ENCODE measurements at regions not wholly inside any gene's neighbourhood (a gene's known extent, or its start where the extent isn't known, plus 50 kb on each side); places are given as distances from the start of the nearest gene placed in this dataset.
"Not testable (repeated sequence)": the region's sequence is repeated elsewhere in the genome, so short reads cannot be mapped to it uniquely, and the experiment has no call there.

DNA sequence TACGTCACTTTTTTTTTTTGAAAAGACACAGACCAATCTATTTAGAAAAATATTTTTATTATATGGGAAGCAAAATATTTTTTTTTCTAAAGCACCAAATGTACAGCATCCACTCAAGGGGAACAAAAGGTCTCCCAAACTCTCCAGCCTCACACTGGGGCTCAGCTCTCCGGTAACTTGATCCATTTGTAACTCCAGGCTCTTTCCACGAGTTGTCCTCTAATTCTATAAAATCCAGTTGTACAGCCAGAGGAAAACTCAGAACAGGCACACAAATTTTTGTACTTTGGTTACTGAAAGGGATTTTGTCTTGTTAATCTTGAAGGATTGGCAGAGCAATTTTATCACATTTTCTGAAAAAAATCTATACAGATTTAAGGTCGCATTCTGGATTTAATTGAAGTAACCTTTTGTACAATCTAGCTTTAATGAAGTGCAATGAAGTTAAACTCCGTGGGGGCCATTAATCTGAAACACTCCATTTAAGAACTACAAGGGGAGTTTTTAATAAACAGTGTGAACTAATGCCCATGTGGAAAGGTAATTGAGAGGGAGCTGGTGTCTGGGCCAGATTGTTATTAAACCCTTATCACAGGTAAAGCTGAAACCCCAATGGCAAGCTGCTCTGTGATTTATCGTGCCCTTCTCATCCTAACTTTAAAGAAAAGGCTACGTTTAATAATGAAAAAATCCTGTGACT is 161.2 kb upstream of the FRG1 start:
- no peak for DNase-seq (ENCODE audit: low read depth)

DNA sequence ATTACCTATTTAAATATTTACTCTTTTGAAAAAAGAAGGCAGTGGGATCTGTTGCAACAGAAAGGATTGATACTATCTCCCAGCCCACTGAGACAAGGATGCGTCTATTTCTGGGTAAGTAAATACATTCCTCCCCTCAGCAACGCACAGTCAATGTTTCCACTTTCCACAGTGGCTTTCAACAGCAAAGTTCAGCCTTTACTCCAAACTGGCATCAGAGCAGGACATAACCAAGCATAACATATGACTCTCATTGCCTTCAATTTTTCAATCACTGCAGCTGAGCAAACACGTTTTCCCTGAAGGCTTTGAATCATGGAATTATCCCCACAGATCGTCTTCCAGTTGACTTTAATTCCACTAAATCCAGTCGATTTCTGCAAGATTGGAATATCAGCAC is 160.3 kb upstream of the FRG1 start:
- DNase-seq (ENCODE audit: low read depth): no peak

DNA sequence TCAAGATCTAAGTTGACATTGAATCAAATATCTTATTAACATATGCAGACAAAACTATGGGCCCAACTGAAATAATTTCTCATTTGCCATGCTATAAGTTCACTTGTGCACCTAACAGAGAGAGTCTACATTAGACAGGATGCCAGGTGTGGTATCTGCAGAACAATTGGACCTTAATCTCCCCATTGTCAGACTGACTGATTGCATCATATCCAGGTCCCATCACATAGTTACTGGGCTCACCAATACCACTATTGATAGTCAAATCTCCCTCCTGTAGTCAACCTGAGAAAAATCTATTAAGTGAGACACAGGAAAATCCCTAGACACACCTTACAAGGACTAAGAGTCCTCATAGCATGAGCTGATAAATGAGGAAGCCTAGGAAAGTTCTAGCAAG is 156.0 kb upstream of the FRG1 start:
- no peak for DNase-seq (ENCODE audit: low read depth)

DNA sequence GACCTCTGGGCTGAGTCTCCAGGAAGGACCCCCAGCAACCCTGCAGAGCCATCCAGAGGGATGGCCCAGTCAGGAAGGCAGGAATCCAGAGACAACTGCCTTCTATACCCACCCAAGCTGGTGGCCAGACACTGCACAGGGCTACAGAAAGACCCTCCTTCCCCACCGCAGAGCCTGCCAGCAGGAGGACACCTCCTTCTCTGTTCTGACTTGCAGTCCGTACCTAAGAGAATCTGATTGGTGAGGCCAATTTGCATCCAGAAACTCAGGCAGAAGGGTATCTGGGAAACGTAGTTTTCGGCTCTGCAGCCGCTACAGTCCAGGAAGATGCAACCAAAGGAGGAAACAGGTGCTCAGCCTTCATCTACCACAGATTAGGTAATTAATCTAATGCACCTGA is 155.4 kb upstream of the FRG1 start:
- DNase-seq (ENCODE audit: low read depth): no peak

DNA sequence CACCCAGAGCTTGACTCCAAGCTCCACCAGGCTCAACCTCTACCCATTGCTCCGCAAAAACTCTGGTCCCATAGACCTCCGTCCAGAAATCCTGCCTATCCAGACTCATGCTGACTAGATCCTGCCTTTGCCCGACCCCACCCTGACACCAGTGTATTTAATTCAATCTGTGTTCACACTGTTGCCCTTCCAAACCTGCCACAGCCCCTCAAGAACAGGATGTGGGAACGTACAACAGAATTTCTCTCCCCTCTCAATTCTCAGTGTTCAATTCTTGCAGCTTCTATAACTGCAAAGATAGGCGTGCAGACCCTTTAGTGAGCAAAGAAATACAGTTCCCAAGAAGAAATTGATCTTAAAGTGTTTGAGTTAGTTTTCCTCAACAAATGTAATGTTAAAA is 154.2 kb upstream of the FRG1 start:
- DNase-seq (ENCODE audit: low read depth): no peak

DNA sequence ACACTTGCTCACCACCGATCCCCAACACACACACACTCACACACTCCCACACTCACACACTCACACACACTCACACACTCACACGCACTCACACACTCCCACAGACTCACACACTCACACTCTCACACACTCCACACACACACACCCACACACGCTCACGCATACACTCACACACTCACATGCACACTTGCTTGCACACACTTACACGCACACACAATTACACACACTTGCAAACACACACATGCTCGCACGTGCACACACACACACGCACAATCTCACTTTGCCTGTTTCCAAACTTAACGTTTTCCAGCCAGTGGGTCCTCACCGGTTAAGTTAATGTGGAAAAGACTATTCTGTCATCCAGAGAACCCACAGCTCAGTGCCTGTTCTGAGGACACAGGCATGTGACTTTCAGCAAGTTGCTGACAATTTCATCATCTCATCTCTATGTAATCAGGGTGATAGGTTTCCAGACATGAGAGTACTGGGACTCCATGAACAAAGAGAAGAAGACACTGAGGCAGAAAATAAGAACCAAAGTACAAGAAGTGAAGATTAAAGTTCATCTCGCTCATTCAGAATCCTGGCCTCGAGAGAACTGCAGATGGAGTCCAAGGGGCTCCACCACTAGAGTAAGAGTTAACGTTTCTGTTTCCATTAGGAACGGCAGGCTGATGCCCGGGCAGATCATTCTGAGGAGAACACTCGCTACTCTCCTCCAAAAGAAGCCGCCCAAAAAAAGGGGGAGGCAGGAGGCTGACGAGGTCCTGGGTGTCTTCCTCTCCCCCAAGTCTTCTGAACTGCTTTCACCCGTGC is 153.2 kb upstream of the FRG1 start:
- no peak for DNase-seq (ENCODE audit: low read depth)

DNA sequence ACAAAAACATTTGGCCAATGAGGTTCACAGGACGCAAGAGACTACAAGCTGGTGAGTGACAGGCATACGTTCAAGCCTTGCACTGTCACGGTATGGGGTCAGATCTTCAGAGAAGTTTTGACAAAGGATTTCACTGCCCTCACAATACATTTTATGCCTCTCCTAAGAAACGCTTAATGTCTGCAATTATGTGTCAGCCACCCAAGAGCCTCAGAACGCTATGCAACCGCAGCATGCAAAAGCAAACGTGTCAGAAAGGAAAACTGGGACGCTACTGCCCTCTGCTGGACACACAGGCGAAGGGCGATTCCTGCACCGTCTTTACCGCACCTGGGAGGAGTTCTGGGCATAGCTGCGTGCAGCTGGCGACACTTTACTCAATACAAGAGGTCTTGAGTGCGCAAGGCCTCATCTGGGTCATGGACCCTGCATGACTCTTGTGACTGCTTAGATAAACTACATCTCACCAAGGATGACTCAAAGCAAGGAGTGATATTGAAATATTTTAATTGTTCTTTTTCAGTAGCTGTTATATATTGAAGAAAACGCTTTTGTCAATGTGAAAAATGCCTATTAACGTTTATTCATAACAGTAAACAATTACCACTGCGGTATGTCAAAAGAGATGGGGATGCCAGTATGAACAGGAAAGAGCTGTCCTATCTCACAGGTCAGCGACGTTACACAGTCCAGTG is 147.6 kb upstream of the FRG1 start:
- peak; percentile 24 for DNase-seq (ENCODE audit: low read depth)

DNA sequence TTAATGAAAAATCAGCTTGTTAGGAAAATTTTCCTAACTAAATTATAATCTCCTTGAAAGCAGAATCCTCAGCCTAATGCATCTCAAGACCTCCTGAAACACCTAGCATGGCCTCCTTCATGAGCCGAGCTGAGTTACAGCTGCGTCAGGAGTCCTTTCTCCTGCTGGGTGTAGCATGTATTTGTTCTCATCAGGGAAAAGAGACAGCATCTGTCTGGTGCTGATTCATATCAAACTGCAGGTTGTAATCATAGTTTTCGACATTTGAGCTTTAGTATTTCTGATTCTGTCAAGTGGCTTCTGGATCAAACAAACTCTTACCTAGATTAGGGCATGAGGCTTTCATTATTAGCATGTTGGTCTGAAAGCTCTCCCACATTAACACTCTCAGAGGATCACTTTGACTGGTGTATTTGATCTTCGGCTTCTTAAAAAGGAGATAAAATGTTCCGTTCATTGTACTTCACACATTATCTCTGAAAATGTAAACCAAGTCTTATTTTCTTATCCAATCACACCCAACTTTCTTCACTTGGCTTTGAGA is 140.1 kb upstream of the FRG1 start:
- DNase-seq (ENCODE audit: low read depth): no peak

DNA sequence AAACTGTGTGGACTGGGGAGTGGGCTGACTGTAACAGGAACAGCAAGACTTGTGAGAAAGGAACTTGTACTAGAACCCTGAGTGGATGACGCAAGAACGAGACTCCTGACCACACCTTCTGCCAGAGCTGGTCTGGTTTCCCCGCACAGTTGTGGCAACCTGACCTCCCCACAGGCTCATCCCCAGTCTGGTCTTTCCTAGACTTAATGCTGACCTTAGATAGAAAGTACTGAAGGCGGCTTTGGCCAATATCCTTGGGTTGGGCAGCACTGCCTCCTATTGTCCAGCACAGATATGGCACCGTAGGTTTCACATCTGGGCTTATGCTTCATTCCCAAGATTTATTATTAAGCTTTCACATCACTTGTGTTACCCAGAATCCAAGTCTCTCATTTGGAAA is 137.8 kb upstream of the FRG1 start:
- DNase-seq (ENCODE audit: low read depth): no peak

DNA sequence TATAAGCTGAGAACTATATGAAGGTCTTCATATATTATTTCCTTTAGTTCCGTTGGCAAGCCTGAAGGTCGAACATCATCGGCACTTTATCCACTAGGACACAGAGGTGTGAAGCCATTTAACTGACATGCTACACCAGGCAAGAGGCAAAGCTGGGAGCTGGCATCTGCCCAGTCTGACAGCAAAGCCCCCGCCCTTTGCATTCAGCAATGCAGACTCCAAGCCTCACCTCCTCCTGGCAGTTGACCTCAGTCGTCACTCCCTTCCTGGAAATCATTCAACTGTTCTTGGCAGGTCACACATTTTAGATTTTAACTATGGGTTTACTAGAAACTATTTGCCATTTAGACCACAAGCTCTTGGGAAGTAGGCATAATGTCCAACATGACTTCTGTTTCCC is 135.8 kb upstream of the FRG1 start:
- DNase-seq (ENCODE audit: low read depth): no peak

DNA sequence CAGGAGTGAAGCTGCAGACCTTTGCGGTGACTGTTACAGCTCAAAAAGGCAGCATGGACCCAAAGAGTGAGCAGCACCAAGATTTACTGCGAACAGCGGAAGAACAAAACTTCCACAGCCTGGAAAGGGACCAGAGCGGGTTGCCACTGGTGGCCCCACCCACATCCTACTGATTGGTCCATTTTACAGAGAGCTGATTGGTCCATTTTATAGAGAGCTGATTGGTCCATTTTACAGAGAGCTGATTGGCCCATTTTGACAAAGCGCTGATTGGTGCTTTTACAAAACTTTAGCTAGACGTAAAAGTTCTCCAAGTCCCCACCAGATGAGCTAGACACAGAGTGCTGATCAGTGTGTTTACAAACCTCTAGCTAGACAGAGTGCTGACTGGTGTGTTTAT is 134.2 kb upstream of the FRG1 start:
- no peak for DNase-seq (ENCODE audit: low read depth)

DNA sequence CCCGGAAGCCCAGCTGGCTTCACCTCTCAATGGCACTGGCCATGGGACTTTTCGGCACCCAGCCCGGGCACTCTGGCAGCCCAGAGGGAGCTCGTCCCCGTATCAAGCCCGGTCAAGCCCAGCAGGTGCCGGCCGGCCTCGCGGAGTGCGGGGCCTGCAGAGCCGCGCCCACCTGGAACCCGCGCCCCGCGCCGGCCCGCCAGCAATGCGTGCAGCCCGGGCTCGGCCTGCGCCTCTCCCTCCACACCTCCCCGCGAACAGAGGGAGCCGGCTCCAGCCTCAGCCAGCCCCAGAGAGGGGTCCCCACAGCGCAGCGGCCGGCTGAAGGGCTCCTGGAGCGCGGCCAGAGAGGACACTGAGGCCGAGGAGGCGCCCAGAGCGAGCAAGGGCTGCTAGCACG is 133.6 kb upstream of the FRG1 start:
- no peak for DNase-seq (ENCODE audit: low read depth)

DNA sequence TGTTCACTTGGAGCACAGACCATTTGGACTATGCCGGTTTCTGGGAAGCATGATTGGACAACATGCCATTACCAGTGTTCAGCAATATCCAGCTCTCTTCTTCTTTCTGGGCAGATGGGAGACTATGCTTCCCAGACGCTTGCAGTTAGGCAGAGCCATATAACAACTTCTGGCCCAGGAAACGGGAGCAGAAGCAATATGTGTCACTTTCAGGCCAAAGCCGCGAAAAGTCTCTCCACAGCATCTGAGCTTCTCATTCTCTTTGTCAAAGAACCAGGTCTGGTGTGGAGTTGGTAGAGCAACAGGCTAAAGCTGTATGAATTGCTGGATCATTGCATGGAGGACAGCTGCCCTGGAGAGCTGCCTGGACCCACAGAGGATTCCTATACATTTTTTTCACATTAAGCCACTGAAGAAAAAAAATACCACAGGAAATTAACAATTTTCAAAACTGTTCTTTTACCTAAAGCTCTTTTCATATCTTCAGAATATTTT is 131.4 kb upstream of the FRG1 start:
- DNase-seq (ENCODE audit: low read depth): no peak

DNA sequence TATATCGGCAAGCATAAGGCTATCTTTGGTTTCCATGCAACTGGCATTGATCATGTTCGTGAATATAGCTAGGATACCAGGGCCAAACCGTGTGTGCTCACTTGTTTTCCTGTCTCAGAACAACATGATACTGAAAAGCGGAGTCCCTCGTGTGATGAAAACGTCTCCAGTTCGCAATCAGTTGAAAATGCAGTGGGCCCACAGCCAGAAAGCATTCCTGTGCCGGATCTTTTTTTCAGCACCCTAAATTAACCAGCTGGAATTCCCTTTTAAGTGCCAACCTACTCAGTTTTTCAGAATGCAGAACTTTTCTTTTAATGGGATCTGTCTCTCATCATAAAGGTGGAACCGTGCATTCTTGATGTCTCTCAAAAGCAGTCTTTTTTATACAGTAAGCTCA is 130.8 kb upstream of the FRG1 start:
- DNase-seq (ENCODE audit: low read depth): no peak

DNA sequence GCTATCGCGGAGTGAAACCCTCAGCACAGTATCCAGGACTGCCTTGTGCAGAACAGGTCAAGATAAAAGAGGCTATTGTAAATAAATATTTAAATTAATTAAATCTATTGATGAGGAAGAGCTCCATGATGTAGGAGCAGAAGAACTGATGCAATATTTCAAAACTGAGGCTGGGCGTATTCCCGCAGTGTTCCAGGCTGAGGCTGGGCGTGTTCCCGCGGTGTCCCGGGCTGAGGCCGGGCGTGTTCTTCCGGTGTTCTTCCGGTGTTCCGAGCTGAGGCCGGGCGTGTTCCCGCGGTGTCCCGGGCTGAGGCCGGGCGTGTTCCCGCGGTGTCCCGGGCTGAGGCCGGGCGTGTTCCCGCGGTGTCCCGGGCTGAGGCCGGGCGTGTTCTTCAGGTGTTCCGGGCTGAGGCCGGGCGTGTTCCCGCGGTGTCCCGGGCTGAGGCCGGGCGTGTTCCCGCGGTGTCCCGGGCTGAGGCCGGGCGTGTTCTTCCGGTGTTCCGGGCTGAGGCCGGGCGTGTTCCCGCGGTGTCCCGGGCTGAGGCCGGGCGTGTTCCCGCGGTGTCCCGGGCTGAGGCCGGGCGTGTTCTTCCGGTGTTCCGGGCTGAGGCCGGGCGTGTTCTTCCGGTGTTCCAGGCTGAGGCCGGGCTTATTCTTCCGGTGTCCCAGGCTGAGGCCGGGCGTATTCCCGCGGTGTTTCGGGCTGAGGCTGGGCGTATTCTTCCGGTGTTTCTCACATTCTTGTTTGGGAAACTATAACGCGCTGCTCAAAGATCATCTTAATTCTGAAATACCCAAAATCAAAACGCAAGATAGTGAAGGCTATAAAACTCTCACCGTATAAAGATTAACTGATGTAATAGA is 130.1 kb upstream of the FRG1 start:
- not testable (repeated sequence) for DNase-seq (ENCODE audit: low read depth)

DNA sequence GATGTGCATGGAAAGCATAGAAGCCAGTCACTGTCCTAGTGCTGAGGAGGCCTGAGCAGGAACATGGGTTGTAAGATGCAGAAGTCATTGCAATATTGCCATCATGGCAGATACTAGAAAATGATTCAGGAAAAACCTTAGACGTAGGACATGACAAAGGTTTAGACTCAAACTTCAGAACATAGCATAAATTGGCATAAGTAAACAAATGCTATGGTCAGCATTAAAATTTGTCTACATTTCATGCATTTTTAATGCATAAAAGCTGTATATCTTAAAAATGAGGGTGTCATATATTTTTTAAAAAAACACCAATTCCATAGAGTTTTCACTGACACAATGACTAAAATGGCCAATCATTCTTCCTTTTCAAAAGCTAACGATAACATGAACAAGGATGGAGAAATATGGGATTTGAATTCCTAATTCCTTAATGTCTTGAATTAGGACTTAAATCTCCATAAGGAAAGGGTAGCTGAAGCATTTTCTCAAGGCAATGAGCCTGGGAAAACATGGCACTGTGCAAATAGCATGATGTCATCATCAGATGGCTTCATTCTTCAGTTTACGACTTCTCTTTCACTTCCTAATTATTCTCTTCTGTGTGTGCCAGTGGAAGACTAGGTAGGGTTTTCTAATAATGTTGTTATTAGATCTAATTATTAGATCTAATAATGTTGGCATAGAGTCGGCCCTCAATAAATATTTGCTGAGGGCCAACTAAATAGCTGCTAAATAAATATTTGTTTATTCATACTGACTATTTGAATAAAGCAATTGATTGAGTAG is 125.1 kb upstream of the FRG1 start:
- no peak for DNase-seq (ENCODE audit: low read depth)

DNA sequence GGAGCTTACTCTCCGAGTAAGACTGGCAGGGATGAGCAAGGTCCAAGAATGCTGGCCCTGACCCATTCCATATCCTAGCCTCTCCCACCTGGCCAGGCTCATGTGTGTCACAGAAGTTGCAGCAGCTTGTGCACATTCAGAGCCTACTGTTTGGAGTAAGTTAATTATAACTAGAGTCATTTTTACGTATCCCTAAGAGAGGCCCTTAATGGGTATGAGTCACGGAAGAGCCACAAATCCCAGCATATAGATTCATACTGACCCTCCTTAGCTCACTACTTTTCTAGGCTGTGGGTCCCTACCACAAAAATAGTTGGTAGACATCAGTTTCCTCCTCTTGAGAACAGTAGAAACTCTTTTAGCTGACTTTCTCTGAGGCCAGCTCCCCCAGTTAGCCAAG is 118.3 kb upstream of the FRG1 start:
- no peak for DNase-seq (ENCODE audit: low read depth)

DNA sequence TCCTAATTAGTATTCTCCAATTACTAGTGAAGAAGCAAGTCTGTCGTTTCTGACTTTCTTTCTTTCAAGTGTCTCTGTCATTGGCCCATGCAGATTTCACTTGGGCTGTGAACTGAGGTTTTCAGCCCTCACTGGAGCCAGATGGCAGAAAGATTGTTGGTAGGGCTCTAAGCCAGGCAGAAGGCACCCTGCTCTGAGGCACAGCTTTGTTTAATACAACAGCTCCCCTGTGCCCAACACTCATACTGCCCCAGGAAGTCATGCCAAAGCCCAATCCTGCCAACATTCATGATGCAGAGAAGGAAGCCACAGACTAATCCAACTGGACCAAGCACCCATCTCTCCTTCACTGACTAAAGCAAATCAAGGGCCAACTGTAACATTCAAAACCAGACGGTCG is 117.1 kb upstream of the FRG1 start:
- no peak for DNase-seq (ENCODE audit: low read depth)

DNA sequence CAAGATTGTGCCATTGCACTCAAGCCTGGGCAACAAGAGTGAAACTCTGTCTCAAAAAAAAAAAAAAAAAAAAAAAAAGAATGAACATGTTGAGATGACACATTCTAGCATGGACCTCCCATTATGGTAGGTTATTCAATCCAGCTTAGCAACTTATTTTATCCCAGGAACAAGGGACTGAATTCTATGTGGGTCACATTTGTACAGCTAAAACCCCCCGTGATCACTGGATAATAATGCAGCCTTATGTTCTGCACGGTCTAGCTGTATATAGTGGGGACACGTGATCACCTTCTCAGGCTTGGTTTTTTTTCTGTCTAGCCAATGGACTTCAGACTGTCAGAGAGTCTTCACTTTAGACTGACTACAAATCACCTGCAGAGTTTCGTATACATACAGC is 115.2 kb upstream of the FRG1 start:
- DNase-seq (ENCODE audit: low read depth): no peak

DNA sequence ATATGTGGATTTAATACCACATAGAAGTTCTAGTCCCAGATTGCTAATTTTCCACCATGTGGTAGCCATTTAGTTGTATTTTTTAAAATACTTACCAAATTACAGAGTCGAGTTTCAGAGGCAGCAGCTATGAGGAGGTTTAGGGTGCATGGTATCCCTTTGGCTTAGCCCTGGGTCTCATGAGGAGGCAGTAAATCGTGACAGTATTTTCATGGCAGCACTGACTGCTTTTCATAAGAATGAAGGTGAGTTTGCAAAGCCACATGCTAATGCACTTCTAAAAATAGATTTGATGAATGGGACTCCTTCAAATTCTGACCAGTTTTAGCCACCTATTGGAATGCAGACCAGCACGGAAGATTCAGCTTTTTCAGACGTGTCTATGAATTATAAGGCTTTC is 114.0 kb upstream of the FRG1 start:
- no peak for DNase-seq (ENCODE audit: low read depth)

DNA sequence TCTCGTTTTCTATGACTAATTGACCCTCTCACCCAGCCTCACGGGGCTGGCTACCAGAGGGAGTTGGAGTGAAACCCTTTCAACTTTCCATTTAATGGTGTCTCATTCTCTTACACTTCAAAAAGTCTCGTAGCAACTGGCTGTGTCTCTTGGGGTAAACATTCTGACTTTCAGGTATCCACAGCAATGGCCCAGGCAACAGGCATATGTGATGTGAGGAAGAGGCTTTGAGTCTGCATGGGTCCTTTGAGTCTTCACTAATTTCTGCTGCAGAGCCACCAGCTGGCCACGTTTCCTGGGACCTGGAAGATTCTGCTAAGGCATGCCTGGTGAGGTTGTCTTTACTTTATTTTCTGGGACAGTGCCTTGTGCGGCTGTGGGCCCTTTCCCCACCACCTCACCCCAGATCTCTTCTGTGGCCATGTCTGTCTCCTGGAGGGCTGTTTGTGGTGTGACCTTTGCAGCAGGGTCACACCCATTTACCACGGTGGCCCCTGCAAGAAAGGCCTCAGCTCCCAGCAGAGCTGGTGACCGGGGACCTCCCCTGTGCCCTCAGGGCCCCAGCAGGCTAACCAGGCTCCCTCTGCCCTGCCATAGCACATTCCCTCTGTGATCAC is 112.5 kb upstream of the FRG1 start:
- DNase-seq (ENCODE audit: low read depth): no peak

All from fibroblast of the conjunctiva (primary cell).